ENCODE measurements at regions not wholly inside any gene's neighbourhood (a gene's known extent, or its start where the extent isn't known, plus 50 kb on each side); places are given as distances from the start of the nearest gene placed in this dataset.

- no peak for TF ChIP-seq CTCF (conservative IDR thresholded peaks at IDR 0.05)
- TF ChIP-seq EZH2 (IDR thresholded peaks at IDR 0.05; ENCODE audit: low read depth): no peak
Measured at GRCh38 chr3:177599326-177599725, 402.0 kb upstream of the TBL1XR1 start.

Measured in PC-9 (cell line).